HepG2 (cell line): ENCODE measurements at regions not wholly inside any gene's neighbourhood (a gene's known extent, or its start where the extent isn't known, plus 50 kb on each side); places are given as distances from the start of the nearest gene placed in this dataset.

Experiments
- ATAC-seq: fragments of 200-7000 bp; cut with Tn5 transposase; 3 replicates; pipeline ENCODE4 v1.9.1; 2020; ENCODE audit warnings: mild to moderate bottlenecking, moderate library complexity
- BruUV-seq: library from RNA; stranded (reverse); fragments of 400-500 nt; replicated peaks from 2 replicates; lab custom pipeline; 2021; lab: Mats Ljungman, UMichigan
- CTCF ChIA-PET: fragments of 300-600 bp; formaldehyde crosslinking; extraction: SDS; loops from one replicate; lab custom pipeline; 2021; ENCODE audit warnings: low total read pairs, inconsistent platforms, low intra/inter-chr PET ratio; lab: Yijun Ruan, JAX
- POLR2A ChIA-PET: fragments of 350-600 bp; sonication (Branson Sonifier 250); formaldehyde crosslinking; loops from one replicate; lab custom pipeline; 2020; ENCODE audit warnings: antibody characterized with exemption, inconsistent platforms; lab: Yijun Ruan, JAX
- DNase-seq: peaks from one replicate; pipeline ENCODE4 v3.0.0-alpha.2; 2015; ENCODE audit warnings: low spot score
- FAIRE-seq: peaks from 3 replicates; lab custom pipeline; 2011; peaks lifted over from hg19 to GRCh38; lab: Jason Lieb, UNC
- H2AFZ ChIP-seq: one replicate; pipeline ENCODE4 v1.6.1; 2011; ENCODE audit warnings: low read length, inconsistent platforms
- H3K27ac ChIP-seq: fragments of 300-600 bp; 3 replicates; pipeline ENCODE4 v1.8.0; 2011; ENCODE audit warnings: mixed run types, mild to moderate bottlenecking, mixed read lengths, low read length, inconsistent platforms; ENCODE audit not compliant: insufficient read depth; ENCODE audit errors: extremely low read length
- H3K27me3 ChIP-seq, 2 experiments: fragments of 200-600 bp in 1 of 2; 2 replicates in 1 of 2; 3 replicates in 1 of 2; pipeline versions ENCODE4 v1.6.0 to v1.8.0; 2011; ENCODE audit warnings: low read length in 2 of 2, mild to moderate bottlenecking in 2 of 2, moderate library complexity in 2 of 2, inconsistent platforms in 1 of 2; ENCODE audit not compliant: insufficient read depth in 2 of 2, control insufficient read depth in 1 of 2
- H3K36me3 ChIP-seq, 2 experiments: fragments of 200-600 bp in 1 of 2; replicated peaks in 1 of 2; 2 replicates in 1 of 2; 3 replicates in 1 of 2; pipeline versions ENCODE4 v1.5.1 to v1.8.0; 2011; ENCODE audit warnings: low read length in 2 of 2, inconsistent platforms in 1 of 2; ENCODE audit not compliant: insufficient read depth in 2 of 2, control insufficient read depth in 1 of 2
- H3K4me1 ChIP-seq: 2 replicates; pipeline ENCODE4 v1.5.1; 2012; ENCODE audit warnings: low read length, inconsistent platforms; ENCODE audit not compliant: insufficient read depth
- H3K4me2 ChIP-seq: 2 replicates; pipeline ENCODE4 v1.6.0; 2011; ENCODE audit warnings: low read depth, low read length, inconsistent platforms
- H3K4me3 ChIP-seq, 3 experiments: fragments of 200-600 bp in 1 of 3; sonication (generic), shearing (Covaris generic) in 1 of 3; replicated peaks in 1 of 3; 2 replicates each; pipeline ENCODE4 v1.5.1; 2011 to 2016; ENCODE audit warnings: low read length in 3 of 3, inconsistent platforms in 2 of 3, low read depth in 2 of 3, mild to moderate bottlenecking in 2 of 3, control low read depth in 1 of 3, mixed read lengths in 1 of 3; ENCODE audit not compliant: insufficient read depth in 1 of 3
- H3K79me2 ChIP-seq: one replicate; pipeline ENCODE4 v1.6.1; 2011; ENCODE audit warnings: low read length, inconsistent platforms; ENCODE audit not compliant: insufficient read depth
- H3K9ac ChIP-seq: 2 replicates; pipeline ENCODE4 v1.6.0; 2011; ENCODE audit warnings: mild to moderate bottlenecking, low read depth, low read length, inconsistent platforms; ENCODE audit not compliant: insufficient read depth
- H3K9me3 ChIP-seq: 2 replicates; pipeline ENCODE4 v1.5.1; 2012; ENCODE audit warnings: mild to moderate bottlenecking, low read length
- H4K20me1 ChIP-seq: 2 replicates; pipeline ENCODE4 v1.6.0; 2011; ENCODE audit warnings: inconsistent platforms, mild to moderate bottlenecking, low read length, moderate library complexity; ENCODE audit not compliant: insufficient read depth
- FLYWCH1 ChIP-seq: sonication (generic); formaldehyde crosslinking; IDR thresholded peaks from 2 replicates; pipeline ENCODE4 v1.8.1; 2023; ENCODE audit warnings: mild to moderate bottlenecking, missing genetic modification reagents
- SMYD3 ChIP-seq: sonication (generic); formaldehyde crosslinking; IDR thresholded peaks from 2 replicates; pipeline ENCODE4 v1.8.1; 2023; ENCODE audit warnings: mild to moderate bottlenecking, missing genetic modification reagents
- SP2 ChIP-seq: sonication (generic); formaldehyde crosslinking; IDR thresholded peaks from 2 replicates; pipeline ENCODE4 v1.5.1; 2020; ENCODE audit warnings: mild to moderate bottlenecking, missing genetic modification reagents
- ZEB1 ChIP-seq: IDR thresholded peaks from 2 replicates; pipeline ENCODE4 v1.6.1; 2012; ENCODE audit warnings: mild to moderate bottlenecking, low read depth, inconsistent platforms; ENCODE audit not compliant: insufficient replicate concordance
- ZFAT ChIP-seq: sonication (generic); formaldehyde crosslinking; conservative IDR thresholded peaks from 2 replicates; pipeline ENCODE4 v1.8.1; 2023; ENCODE audit warnings: missing genetic modification reagents, inconsistent platforms
- WGBS: methylation state at CpG from one replicate; pipeline ENCODE4 v1.1.6; 2017; ENCODE audit warnings: low lambda C conversion rate; 5-methylcytosine and 5-hydroxymethylcytosine counted together
- in situ Hi-C: cut with HindIII; loops from 2 replicates; pipeline ENCODE4 v1.10.0; 2017; ENCODE audit warnings: low pct_unique_long_range_greater_than_20kb; ENCODE audit not compliant: extremely low pct_ligation_motif_present
- intact Hi-C: fragments of 100-400 bp; cut with micrococcal nuclease; formaldehyde crosslinking; loops from one replicate; pipeline ENCODE4 v1.10.0; 2022; ENCODE audit not compliant: unreplicated experiment
- TF ChIP-seq, protein P1 (sequence below): sonication (generic); formaldehyde crosslinking; IDR thresholded peaks from 2 replicates; pipeline ENCODE4 v1.5.1; 2020; ENCODE audit warnings: mild to moderate bottlenecking, missing genetic modification reagents
- TF ChIP-seq, protein P2 (sequence below): sonication (generic); formaldehyde crosslinking; IDR thresholded peaks from 2 replicates; pipeline ENCODE4 v1.8.1; 2023; ENCODE audit warnings: mild to moderate bottlenecking, missing genetic modification reagents
- TF ChIP-seq, protein P3 (sequence below): sonication (generic); formaldehyde crosslinking; IDR thresholded peaks from 2 replicates; pipeline ENCODE4 v1.4.0; 2020; ENCODE audit warnings: missing genetic modification reagents

DNA sequence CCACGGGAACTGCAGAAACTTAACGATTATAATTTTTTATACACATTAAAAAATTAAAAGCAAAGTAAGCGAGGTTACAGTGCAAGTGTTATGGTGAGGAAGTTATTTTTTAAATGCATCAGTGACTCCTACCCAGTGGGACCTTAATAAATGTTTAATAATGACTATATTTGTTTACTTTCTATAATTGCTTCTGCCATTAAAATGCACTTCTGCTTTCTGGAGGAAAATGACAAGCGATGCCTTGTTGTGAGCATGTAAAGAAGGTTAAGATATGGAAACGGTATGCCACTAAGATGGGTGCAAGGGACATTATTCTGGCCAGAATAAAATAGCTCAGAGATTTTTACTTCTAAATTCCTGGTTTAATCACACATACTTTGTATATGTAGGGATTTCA lies 252.1 kb downstream of the CDH11 start:
- H4K20me1 ChIP-seq, result no peaks in the 10 kb centered on the region
- no peak overlapping the region for H3K27ac ChIP-seq
- peaks cover 54% of the 10 kb centered on the region for H3K9me3 ChIP-seq
- no peak overlapping the region for H3K4me2 ChIP-seq
- CTCF ChIA-PET, result no interaction called here
- DNase-seq, result no peak
- no peak for ATAC-seq
- no peaks in the 10 kb centered on the region for H3K27me3 ChIP-seq
- H3K9ac ChIP-seq, result no peak overlapping the region
- no peaks in the 10 kb centered on the region for H3K79me2 ChIP-seq
- no TSS peak for BruUV-seq
- H3K4me1 ChIP-seq, result no peaks in the 10 kb centered on the region
- POLR2A ChIA-PET, result no interaction called here
- no peak for FAIRE-seq
- in situ Hi-C loops (no loop called here), intact Hi-C loops (no loop called here)
- H3K36me3 ChIP-seq, result no peaks in the 10 kb centered on the region
- TF ChIP-seq FLYWCH1 (CRISPR knock-in tag), result no peak
- TF ChIP-seq SMYD3, result no peak
- TF ChIP-seq, protein P1, sequence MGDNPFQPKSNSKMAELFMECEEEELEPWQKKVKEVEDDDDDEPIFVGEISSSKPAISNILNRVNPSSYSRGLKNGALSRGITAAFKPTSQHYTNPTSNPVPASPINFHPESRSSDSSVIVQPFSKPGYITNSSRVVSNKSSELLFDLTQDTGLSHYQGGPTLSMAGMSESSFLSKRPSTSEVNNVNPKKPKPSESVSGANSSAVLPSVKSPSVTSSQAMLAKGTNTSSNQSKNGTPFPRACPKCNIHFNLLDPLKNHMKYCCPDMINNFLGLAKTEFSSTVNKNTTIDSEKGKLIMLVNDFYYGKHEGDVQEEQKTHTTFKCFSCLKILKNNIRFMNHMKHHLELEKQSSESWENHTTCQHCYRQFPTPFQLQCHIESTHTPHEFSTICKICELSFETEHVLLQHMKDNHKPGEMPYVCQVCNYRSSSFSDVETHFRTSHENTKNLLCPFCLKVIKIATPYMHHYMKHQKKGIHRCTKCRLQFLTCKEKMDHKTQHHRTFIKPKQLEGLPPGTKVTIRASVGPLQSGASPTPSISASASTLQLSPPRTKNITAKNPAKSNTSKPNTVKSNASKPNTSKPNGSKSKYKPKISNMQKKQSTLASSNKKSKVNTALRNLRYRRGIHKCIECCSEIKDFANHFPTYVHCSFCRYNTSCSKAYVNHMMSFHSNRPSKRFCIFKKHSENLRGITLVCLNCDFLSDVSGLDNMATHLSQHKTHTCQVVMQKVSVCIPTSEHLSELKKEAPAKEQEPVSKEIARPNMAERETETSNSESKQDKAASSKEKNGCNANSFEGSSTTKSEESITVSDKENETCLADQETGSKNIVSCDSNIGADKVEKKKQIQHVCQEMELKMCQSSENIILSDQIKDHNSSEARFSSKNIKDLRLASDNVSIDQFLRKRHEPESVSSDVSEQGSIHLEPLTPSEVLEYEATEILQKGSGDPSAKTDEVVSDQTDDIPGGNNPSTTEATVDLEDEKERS (CRISPR knock-in tag), result no peak
- TF ChIP-seq SP2 (CRISPR knock-in tag), result no peak
- TF ChIP-seq ZEB1, result no peak
- no peak for TF ChIP-seq ZFAT (CRISPR knock-in tag)
- TF ChIP-seq, protein P2, sequence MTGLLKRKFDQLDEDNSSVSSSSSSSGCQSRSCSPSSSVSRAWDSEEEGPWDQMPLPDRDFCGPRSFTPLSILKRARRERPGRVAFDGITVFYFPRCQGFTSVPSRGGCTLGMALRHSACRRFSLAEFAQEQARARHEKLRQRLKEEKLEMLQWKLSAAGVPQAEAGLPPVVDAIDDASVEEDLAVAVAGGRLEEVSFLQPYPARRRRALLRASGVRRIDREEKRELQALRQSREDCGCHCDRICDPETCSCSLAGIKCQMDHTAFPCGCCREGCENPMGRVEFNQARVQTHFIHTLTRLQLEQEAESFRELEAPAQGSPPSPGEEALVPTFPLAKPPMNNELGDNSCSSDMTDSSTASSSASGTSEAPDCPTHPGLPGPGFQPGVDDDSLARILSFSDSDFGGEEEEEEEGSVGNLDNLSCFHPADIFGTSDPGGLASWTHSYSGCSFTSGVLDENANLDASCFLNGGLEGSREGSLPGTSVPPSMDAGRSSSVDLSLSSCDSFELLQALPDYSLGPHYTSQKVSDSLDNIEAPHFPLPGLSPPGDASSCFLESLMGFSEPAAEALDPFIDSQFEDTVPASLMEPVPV (CRISPR knock-in tag), result no peak
- TF ChIP-seq, protein P3, sequence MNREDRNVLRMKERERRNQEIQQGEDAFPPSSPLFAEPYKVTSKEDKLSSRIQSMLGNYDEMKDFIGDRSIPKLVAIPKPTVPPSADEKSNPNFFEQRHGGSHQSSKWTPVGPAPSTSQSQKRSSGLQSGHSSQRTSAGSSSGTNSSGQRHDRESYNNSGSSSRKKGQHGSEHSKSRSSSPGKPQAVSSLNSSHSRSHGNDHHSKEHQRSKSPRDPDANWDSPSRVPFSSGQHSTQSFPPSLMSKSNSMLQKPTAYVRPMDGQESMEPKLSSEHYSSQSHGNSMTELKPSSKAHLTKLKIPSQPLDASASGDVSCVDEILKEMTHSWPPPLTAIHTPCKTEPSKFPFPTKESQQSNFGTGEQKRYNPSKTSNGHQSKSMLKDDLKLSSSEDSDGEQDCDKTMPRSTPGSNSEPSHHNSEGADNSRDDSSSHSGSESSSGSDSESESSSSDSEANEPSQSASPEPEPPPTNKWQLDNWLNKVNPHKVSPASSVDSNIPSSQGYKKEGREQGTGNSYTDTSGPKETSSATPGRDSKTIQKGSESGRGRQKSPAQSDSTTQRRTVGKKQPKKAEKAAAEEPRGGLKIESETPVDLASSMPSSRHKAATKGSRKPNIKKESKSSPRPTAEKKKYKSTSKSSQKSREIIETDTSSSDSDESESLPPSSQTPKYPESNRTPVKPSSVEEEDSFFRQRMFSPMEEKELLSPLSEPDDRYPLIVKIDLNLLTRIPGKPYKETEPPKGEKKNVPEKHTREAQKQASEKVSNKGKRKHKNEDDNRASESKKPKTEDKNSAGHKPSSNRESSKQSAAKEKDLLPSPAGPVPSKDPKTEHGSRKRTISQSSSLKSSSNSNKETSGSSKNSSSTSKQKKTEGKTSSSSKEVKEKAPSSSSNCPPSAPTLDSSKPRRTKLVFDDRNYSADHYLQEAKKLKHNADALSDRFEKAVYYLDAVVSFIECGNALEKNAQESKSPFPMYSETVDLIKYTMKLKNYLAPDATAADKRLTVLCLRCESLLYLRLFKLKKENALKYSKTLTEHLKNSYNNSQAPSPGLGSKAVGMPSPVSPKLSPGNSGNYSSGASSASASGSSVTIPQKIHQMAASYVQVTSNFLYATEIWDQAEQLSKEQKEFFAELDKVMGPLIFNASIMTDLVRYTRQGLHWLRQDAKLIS (CRISPR knock-in tag), result no peak
- H3K4me3 ChIP-seq, result no peak overlapping the region
- no peak overlapping the region for H2AFZ ChIP-seq
- WGBS, result under 1% methylated on average over 5 of the region's 5 CpGs
